Mesenchymal stem cell (in vitro differentiated cells and primary cell): ENCODE measurements at regions not wholly inside any gene's neighbourhood (a gene's known extent, or its start where the extent isn't known, plus 50 kb on each side); places are given as distances from the start of the nearest gene placed in this dataset.

Experiments used
- DNase-seq: peaks from one replicate; pipeline ENCODE4 v3.0.0-alpha.2; 2013
- H2AFZ ChIP-seq: one replicate; pipeline ENCODE4 v1.6.1; 2013; ENCODE audit warnings: low read depth, mild to moderate bottlenecking, control low read depth, inconsistent platforms, low read length, moderate library complexity
- H2AK5ac ChIP-seq: 2 replicates; pipeline ENCODE4 v1.6.1; 2013; ENCODE audit warnings: low read length, moderate library complexity, mild to moderate bottlenecking, inconsistent platforms; ENCODE audit not compliant: severe bottlenecking
- H2BK120ac ChIP-seq: one replicate; pipeline ENCODE4 v1.6.1; 2013; ENCODE audit warnings: low read depth, mild to moderate bottlenecking, inconsistent platforms, low read length, moderate library complexity
- H2BK12ac ChIP-seq, 2 experiments: one replicate each; pipeline ENCODE4 v1.6.1; 2013; ENCODE audit warnings: inconsistent platforms in 2 of 2, low read length in 2 of 2, mild to moderate bottlenecking in 2 of 2, moderate library complexity in 2 of 2, control low read depth in 1 of 2
- H2BK15ac ChIP-seq: one replicate; pipeline ENCODE4 v1.6.1; 2013; ENCODE audit warnings: mild to moderate bottlenecking, low read depth, inconsistent platforms; ENCODE audit not compliant: poor library complexity, severe bottlenecking
- H2BK5ac ChIP-seq: 2 replicates; pipeline ENCODE4 v1.6.1; 2013; ENCODE audit warnings: low read depth, mild to moderate bottlenecking, low read length, control low read depth, inconsistent platforms; ENCODE audit not compliant: poor library complexity, severe bottlenecking
- H3K14ac ChIP-seq, 2 experiments: one replicate each; pipeline ENCODE4 v1.6.1; 2013; ENCODE audit warnings: inconsistent platforms in 2 of 2, low read length in 2 of 2, control low read depth in 1 of 2, mild to moderate bottlenecking in 1 of 2, moderate library complexity in 1 of 2
- H3K18ac ChIP-seq, 2 experiments: one replicate each; pipeline ENCODE4 v1.6.1; 2013; ENCODE audit warnings: inconsistent platforms in 2 of 2, low read length in 2 of 2, control low read depth in 1 of 2, low read depth in 1 of 2, mild to moderate bottlenecking in 1 of 2
- H3K23ac ChIP-seq, 2 experiments: one replicate each; pipeline ENCODE4 v1.6.1; 2013; ENCODE audit warnings: inconsistent platforms in 2 of 2, low read length in 2 of 2, mild to moderate bottlenecking in 2 of 2, moderate library complexity in 2 of 2, control low read depth in 1 of 2
- H3K27ac ChIP-seq: 2 replicates; pipeline ENCODE4 v1.5.1; 2013; ENCODE audit warnings: mild to moderate bottlenecking, moderate library complexity, low read length, control low read depth, inconsistent platforms; ENCODE audit not compliant: poor library complexity, severe bottlenecking
- H3K27me3 ChIP-seq, 2 experiments: 2 replicates each; pipeline versions ENCODE4 v1.6.1 to v1.7.0; 2013; ENCODE audit warnings: low read length in 2 of 2, mild to moderate bottlenecking in 2 of 2, moderate library complexity in 2 of 2, control low read depth in 1 of 2, inconsistent platforms in 1 of 2; ENCODE audit not compliant: control insufficient read depth in 1 of 2, insufficient read depth in 1 of 2
- H3K36me3 ChIP-seq, 2 experiments: 2 replicates each; pipeline versions ENCODE4 v1.6.1 to v1.7.0; 2013; ENCODE audit warnings: low read length in 2 of 2, control low read depth in 1 of 2, inconsistent platforms in 1 of 2, low read depth in 1 of 2, mild to moderate bottlenecking in 1 of 2; ENCODE audit not compliant: insufficient read depth in 2 of 2, control insufficient read depth in 1 of 2
- H3K4ac ChIP-seq, 2 experiments: one replicate each; pipeline ENCODE4 v1.6.1; 2013; ENCODE audit warnings: inconsistent platforms in 2 of 2, low read length in 2 of 2, mild to moderate bottlenecking in 2 of 2, moderate library complexity in 2 of 2, control low read depth in 1 of 2, low read depth in 1 of 2
- H3K4me1 ChIP-seq: 2 replicates; pipeline ENCODE4 v1.6.1; 2013; ENCODE audit warnings: low read depth, low read length, control low read depth; ENCODE audit not compliant: control insufficient read depth, insufficient read depth
- H3K4me2 ChIP-seq: 2 replicates; pipeline ENCODE4 v1.6.1; 2013; ENCODE audit warnings: low read length, mild to moderate bottlenecking, inconsistent platforms; ENCODE audit not compliant: poor library complexity, severe bottlenecking
- H3K4me3 ChIP-seq, 2 experiments: 2 replicates each; pipeline versions ENCODE4 v1.5.1 to v1.7.0; 2013; ENCODE audit warnings: low read length in 2 of 2, mild to moderate bottlenecking in 2 of 2, control low read depth in 1 of 2, low read depth in 1 of 2; ENCODE audit not compliant: insufficient read depth in 1 of 2
- H3K79me1 ChIP-seq: replicated peaks from 2 replicates; pipeline ENCODE4 v1.6.1; 2013; ENCODE audit warnings: mild to moderate bottlenecking, control low read depth, low read length, inconsistent platforms; ENCODE audit not compliant: poor library complexity, severe bottlenecking
- H3K9ac ChIP-seq: 2 replicates; pipeline ENCODE4 v1.7.0; 2013; ENCODE audit warnings: mild to moderate bottlenecking, low read length, moderate library complexity
- H3K9me3 ChIP-seq: 2 replicates; pipeline ENCODE4 v1.7.0; 2013; ENCODE audit warnings: mild to moderate bottlenecking, low read length; ENCODE audit not compliant: control insufficient read depth
- H4K8ac ChIP-seq: one replicate; pipeline ENCODE4 v1.6.1; 2013; ENCODE audit warnings: inconsistent platforms, mild to moderate bottlenecking, low read length, moderate library complexity
- H4K91ac ChIP-seq: one replicate; pipeline ENCODE4 v1.6.1; 2013; ENCODE audit warnings: mild to moderate bottlenecking, low read length, inconsistent platforms
- WGBS: methylation state at CpG from one replicate; pipeline ENCODE4 v1.1.7; 2013; ENCODE audit warnings: mixed read lengths; 5-methylcytosine and 5-hydroxymethylcytosine counted together

DNA sequence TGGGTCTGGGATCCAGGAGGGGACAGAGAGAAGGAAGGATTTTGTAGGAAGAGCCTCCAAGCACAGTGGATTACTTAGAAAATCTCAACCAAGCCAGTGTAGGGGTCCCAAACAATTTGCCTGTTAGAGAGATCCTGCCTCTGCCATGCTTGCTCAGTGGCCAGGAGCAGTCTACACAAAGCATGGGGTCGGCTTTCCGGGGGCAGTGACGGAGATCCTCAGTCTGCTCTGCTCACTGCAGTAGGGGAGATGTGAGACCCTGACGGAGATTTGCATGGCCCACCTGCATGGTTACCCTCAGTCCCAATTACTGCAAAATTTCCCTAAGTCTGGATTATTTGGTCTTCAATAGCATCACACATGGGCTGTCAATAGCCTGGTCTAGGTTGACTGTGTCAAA, 385.2 kb downstream of the CMPK2 start:
- Histone ChIP-seq H2BK15ac (no peak overlapping the region), H3K27me3 (no peaks in the 10 kb centered on the region), H3K4ac (no peak overlapping the region), H3K18ac (no peak overlapping the region), H2AFZ (no peak overlapping the region), H2BK5ac (no peak overlapping the region), H3K9me3 (peaks cover 26% of the 10 kb centered on the region), H3K36me3 (no peaks in the 10 kb centered on the region), H3K4me3 (no peak overlapping the region), H4K8ac (no peak overlapping the region), H3K4me1 (peaks cover 1% of the 10 kb centered on the region), H3K14ac (no peak overlapping the region), H3K9ac (no peak overlapping the region), H3K79me1 (no peaks in the 10 kb centered on the region), H2BK12ac (no peak overlapping the region), H2BK120ac (no peak overlapping the region), H3K27ac (no peak overlapping the region), H3K4me2 (no peak overlapping the region), H2AK5ac (no peak overlapping the region), H4K91ac (no peak overlapping the region), H3K23ac (no peak overlapping the region)
- WGBS, result 89% methylated on average over 4 of the region's 4 CpGs
- no peak for DNase-seq

DNA sequence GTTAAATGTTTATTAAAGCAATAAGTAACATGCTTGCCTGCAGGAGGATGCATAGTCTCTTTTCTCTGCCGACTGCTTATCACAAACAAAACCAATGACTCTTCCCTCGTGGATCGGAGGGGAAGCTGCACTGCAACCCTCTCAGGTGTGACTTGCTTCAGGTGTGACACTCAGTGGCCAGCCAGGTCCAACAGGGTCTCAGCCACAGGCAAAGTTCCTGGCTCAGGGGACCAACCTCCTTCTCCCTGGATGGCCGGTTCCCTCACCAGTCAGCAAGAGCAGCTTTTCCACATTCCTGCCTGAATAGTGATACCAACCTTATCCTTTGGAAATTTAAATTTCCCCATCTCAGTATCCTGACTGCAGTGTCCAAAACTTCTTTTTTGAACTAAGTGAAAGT, 383.5 kb downstream of the CMPK2 start:
- no peak overlapping the region for H3K9ac ChIP-seq
- H3K14ac ChIP-seq, result no peak overlapping the region
- no peak overlapping the region for H3K4ac ChIP-seq
- H3K27ac ChIP-seq, result no peak overlapping the region
- H2AFZ ChIP-seq, result no peak overlapping the region
- H3K27me3 ChIP-seq, result no peaks in the 10 kb centered on the region
- no peak overlapping the region for H3K4me3 ChIP-seq
- H4K8ac ChIP-seq, result no peak overlapping the region
- H3K4me2 ChIP-seq, result no peak overlapping the region
- WGBS, result 79% methylated on average over 4 of the region's 4 CpGs
- H2BK120ac ChIP-seq, result no peak overlapping the region
- no peaks in the 10 kb centered on the region for H3K36me3 ChIP-seq
- no peak overlapping the region for H2BK15ac ChIP-seq
- peaks cover 26% of the 10 kb centered on the region for H3K9me3 ChIP-seq
- no peak overlapping the region for H3K23ac ChIP-seq
- H2BK12ac ChIP-seq, result no peak overlapping the region
- H3K79me1 ChIP-seq, result no peaks in the 10 kb centered on the region
- no peak overlapping the region for H3K18ac ChIP-seq
- H2AK5ac ChIP-seq, result no peak overlapping the region
- peaks cover 1% of the 10 kb centered on the region for H3K4me1 ChIP-seq
- no peak for DNase-seq
- no peak overlapping the region for H2BK5ac ChIP-seq
- no peak overlapping the region for H4K91ac ChIP-seq

DNA sequence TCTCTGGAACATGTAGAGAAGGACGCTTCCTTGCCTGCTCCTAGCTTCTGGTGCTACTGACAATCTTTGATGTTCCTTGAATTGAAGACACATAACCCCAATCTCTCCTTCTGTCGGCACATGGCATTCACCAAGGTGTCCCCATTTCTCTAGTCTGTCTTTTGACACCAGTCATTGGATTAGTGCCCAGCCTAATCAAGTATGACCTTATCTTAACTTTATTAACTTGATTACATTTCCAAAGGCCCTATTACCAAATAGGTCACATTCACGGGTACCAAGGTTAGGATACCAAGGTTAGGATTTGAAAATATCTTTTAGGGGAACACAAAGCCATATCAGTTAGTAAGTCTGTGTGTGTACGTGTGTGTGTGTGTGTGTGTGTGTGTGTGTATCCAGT, 377.9 kb downstream of the CMPK2 start:
- Histone ChIP-seq H3K23ac (no peak overlapping the region), H2BK12ac (no peak overlapping the region), H3K27ac (no peak overlapping the region), H2BK15ac (no peak overlapping the region), H2AK5ac (no peak overlapping the region), H3K18ac (no peak overlapping the region), H4K8ac (no peak overlapping the region), H3K79me1 (no peaks in the 10 kb centered on the region), H3K9ac (no peak overlapping the region), H2AFZ (no peak overlapping the region), H2BK5ac (no peak overlapping the region), H3K4me1 (no peaks in the 10 kb centered on the region), H3K27me3 (no peaks in the 10 kb centered on the region), H3K36me3 (no peaks in the 10 kb centered on the region), H3K9me3 (peaks cover 11% of the 10 kb centered on the region), H3K4ac (no peak overlapping the region), H3K4me3 (no peak overlapping the region), H2BK120ac (no peak overlapping the region), H3K14ac (no peak overlapping the region), H3K4me2 (no peak overlapping the region), H4K91ac (no peak overlapping the region)
- DNase-seq, result no peak
- 80% methylated on average over 4 of the region's 4 CpGs for WGBS

DNA sequence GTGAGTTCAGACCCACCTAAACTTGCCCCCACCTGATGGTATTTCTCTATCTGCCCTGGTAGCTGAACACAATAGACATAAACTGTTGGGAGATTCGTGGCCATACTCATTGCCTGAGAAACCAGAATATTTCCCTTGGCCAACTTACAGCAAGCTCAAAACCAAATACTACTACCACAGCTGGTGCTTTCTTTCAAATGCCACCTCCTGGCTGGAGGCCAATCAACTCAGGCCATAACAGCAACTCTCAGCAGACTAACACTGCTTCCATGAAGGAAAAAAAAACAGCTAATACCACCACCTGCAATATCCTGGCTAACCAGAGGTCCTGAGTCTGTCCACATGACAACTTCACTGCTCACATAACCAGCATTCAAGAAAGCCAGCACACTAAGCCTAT, 373.1 kb downstream of the CMPK2 start:
- 62% methylated on average over 1 of the region's 1 CpG for WGBS

More for the DNA sequence above, 373.1 kb downstream of the CMPK2 start:
- H3K27me3 ChIP-seq, result no peaks in the 10 kb centered on the region
- H3K23ac ChIP-seq, result no peak overlapping the region
- H2BK15ac ChIP-seq, result no peak overlapping the region
- no peak overlapping the region for H3K14ac ChIP-seq
- H4K8ac ChIP-seq, result no peak overlapping the region
- H3K4me1 ChIP-seq, result peaks cover 2% of the 10 kb centered on the region
- H2AK5ac ChIP-seq, result no peak overlapping the region
- peaks cover 3% of the 10 kb centered on the region for H3K9me3 ChIP-seq
- no peak overlapping the region for H3K4me2 ChIP-seq
- H3K4ac ChIP-seq, result no peak overlapping the region
- no peaks in the 10 kb centered on the region for H3K36me3 ChIP-seq
- H3K4me3 ChIP-seq, result no peak overlapping the region
- no peak overlapping the region for H2BK120ac ChIP-seq
- no peak overlapping the region for H2AFZ ChIP-seq
- no peak for DNase-seq
- no peak overlapping the region for H3K18ac ChIP-seq
- no peak overlapping the region for H2BK5ac ChIP-seq
- H2BK12ac ChIP-seq, result no peak overlapping the region
- no peak overlapping the region for H3K9ac ChIP-seq
- H4K91ac ChIP-seq, result no peak overlapping the region
- no peak overlapping the region for H3K27ac ChIP-seq
- no peaks in the 10 kb centered on the region for H3K79me1 ChIP-seq
